ENCODE measurements at regions not wholly inside any gene's neighbourhood (a gene's known extent, or its start where the extent isn't known, plus 50 kb on each side); places are given as distances from the start of the nearest gene placed in this dataset.
A peak's percentile ranks its signal among the peaks of the same experiment; 100 is the strongest.

- DNase-seq, result no peak
Measured at GRCh38 chr9:105864248-105864898, 170.0 kb downstream of the TMEM38B start.

- no peak for DNase-seq
Measured at GRCh38 chr9:105865285-105865684, 170.9 kb downstream of the TMEM38B start.

- no peak for DNase-seq
Measured at GRCh38 chr9:105871540-105871939, 177.2 kb downstream of the TMEM38B start.

GRCh38 chr9:105873801-105874200, 179.5 kb downstream of the TMEM38B start:
- no peak for DNase-seq

GRCh38 chr9:105877721-105878120, 183.4 kb downstream of the TMEM38B start:
- no peak for DNase-seq

GRCh38 chr9:105879181-105879580, 184.8 kb downstream of the TMEM38B start:
- no peak for DNase-seq

GRCh38 chr9:105880517-105880916, 186.2 kb downstream of the TMEM38B start:
- no peak for DNase-seq

GRCh38 chr9:105881021-105881420, 186.7 kb downstream of the TMEM38B start:
- DNase-seq, result no peak

- peak; percentile 73 for DNase-seq
Measured at GRCh38 chr9:105881654-105882349, 187.5 kb downstream of the TMEM38B start.

- peak; percentile 66 for DNase-seq
Measured at GRCh38 chr9:105883847-105884246, 189.5 kb downstream of the TMEM38B start.

- no peak for DNase-seq
Measured at GRCh38 chr9:105884416-105884815, 190.1 kb downstream of the TMEM38B start.

GRCh38 chr9:105886136-105886535, 191.8 kb downstream of the TMEM38B start:
- no peak for DNase-seq

- no peak for DNase-seq
Measured at GRCh38 chr9:105887679-105888078, 193.3 kb downstream of the TMEM38B start.

GRCh38 chr9:105890046-105890822, 195.9 kb downstream of the TMEM38B start:
- no peak for DNase-seq

GRCh38 chr9:105900123-105900522, 205.8 kb downstream of the TMEM38B start:
- no peak for DNase-seq

GRCh38 chr9:105901514-105902109, 207.3 kb downstream of the TMEM38B start:
- peak; percentile 5 for DNase-seq

GRCh38 chr9:105908069-105908468, 213.7 kb downstream of the TMEM38B start:
- no peak for DNase-seq

GRCh38 chr9:105911104-105911911, 217.0 kb downstream of the TMEM38B start:
- DNase-seq, result no peak

- no peak for DNase-seq
Measured at GRCh38 chr9:105912157-105912862, 218.0 kb downstream of the TMEM38B start.

- no peak for DNase-seq
Measured at GRCh38 chr9:105912863-105913516, 218.6 kb downstream of the TMEM38B start.

- no peak for DNase-seq
Measured at GRCh38 chr9:105921057-105921726, 226.9 kb downstream of the TMEM38B start.

All from activated CD4-positive, alpha-beta T cell treated with anti-CD3 and anti-CD28 coated beads, Interleukin-10, Interleukin-2, amounts not matched to agents 100 ng/mL and 50 ng/mL, durations not matched to agents 16 hours and 8 hours (primary cell).